Frontal cortex (tissue), 3 donors: ENCODE measurements at regions not wholly inside any gene's neighbourhood (a gene's known extent, or its start where the extent isn't known, plus 50 kb on each side); places are given as distances from the start of the nearest gene placed in this dataset.
"Not testable (repeated sequence)": the region's sequence is repeated elsewhere in the genome, so short reads cannot be mapped to it uniquely, and the experiment has no call there.

Experiments used
- DNase-seq, 2 donors: peaks; one replicate each; pipeline ENCODE4 v3.0.0; 2012; ENCODE audit warnings: low spot score in 2 of 2
- FAIRE-seq: peaks from 2 replicates; lab custom pipeline; 2012; peaks lifted over from hg19 to GRCh38; lab: Jason Lieb, UNC
- donor health status: control.
- donor health status: control.
- donor health status: control.

DNA sequence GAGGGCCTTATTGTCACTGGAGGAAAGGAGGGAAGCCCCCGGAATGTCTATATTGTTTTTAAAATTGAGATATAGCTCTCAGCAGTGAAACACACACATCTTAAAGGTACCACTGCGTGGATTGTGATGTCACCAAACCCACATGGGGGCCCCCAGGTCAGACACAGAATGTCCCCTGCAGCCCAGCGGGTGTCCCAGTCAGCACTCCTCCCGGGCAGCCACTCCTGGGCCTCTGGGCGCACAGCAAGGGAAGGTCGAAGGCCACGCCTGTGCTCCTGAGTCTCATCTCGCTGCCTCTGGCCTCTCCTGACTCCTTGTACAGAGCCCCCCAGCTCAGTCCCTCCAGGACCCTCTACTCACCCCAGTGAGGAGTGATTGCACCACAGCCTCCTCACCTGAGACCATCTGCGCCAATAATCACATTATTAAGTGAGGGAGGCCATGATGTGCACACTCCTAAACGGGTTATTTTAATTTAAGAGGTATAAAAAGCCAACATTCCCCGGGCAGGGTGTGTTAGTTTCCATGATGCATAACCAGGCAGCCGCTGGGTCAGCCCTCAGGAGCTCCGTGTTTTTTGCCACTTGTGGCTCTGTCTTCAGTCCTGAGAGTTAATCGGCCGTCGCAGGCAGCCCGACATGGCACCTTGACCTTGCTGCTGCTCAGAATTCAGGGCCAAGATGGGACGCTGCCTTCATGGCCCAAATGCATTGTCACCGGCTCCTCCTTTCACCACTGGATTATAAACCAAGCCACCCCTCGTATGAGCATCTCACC, 1089.3 kb downstream of the BRD1 start:
- no peak for DNase-seq
- no peak for FAIRE-seq

DNA sequence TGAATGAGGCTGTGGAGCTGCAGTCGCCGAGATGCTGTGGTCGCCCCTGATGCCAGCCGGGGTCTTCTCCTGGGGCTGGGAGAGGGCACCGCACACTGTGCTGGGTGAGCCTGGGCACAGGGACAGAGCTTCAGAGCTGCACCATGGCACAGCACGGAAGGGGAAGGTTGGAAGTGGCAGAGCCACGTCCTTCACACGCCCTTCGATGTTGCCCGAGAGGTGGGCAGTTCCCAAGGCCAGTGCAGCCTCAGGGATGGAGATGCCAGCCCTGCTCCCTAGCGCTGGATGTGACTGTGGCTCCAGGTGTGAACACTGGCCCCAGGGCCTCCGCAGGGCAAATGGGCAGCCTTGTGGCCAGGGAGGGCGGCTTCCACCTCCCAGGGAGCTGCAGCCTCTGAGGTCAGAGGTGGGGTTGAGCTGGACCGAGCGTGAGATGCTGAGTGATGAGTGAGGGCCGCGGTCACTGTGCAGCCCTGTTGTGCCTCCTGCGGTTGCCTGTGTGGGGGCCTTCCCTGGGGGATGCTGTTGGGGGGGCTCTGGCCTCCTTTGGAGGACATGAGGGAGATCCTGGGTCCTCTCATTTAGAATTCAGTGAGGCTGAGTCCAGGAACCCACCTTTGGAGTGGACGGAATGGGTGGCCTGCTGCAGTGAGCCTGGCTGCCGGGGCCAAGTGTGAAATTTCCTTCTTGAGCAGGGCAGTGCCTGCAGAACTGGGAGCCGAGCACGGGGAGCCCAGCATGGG, 1090.0 kb downstream of the BRD1 start:
- FAIRE-seq (no peak), DNase-seq (no peak)

DNA sequence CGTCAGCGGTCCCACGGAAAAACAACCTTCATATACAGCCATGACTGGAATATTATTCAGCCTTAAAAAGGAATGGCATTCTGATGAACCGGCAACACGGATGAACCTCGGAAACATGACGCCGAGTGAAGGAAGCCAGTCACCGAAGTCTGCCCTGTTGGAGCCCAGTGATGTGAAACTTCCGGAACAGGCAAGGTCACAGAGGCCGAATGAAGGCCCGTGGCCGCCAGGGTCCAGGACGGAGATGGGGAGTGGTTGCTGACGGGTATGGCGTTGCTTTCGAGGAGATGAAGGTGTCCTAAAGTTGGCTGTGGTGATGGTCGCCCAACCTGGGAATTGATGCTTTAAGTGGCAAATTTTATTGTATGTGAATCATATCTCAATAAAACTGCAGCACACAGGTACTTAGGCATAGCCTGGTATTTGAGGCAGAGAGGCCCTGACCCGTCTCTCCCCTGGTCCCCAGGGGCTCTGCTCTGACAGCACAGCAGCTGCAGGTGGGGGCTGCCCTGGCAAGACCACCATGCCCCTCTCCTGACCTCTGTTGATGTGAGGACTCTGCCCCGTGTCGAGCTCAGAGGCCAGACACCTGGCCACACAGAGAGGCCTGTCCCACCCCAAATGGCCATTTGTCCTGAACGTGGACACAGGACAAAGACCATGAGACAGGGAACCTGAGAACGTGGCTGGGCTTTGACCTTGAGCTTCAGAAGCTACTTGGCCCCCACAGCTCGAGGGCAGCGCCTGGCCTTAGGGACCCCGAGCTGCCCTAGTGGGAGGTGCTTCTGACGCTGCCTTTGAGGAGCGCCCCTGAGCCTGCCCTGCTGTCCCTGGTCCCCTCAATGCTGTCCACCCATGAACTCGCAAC, 1090.8 kb downstream of the BRD1 start:
- DNase-seq (no peak), FAIRE-seq (no peak)

DNA sequence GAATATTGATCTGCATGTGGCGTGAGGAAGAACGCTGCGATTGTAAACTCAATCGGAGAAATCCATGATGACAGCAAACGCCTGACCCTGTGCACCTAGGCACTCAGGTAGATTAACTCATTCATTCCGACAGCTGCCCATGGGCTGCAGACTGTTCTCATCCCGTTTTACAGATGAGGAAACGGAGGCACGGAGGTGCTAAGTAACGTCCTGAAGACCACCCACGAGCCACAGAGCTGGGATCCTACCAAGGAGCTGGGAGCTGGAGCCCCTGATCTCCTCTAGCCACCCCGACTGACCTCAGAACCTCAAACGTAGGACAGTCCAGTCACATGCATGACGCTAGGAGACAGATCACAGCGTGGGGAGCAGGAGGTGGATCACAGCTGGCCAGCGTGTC, 1092.7 kb downstream of the BRD1 start:
- DNase-seq (no peak), FAIRE-seq (no peak)

DNA sequence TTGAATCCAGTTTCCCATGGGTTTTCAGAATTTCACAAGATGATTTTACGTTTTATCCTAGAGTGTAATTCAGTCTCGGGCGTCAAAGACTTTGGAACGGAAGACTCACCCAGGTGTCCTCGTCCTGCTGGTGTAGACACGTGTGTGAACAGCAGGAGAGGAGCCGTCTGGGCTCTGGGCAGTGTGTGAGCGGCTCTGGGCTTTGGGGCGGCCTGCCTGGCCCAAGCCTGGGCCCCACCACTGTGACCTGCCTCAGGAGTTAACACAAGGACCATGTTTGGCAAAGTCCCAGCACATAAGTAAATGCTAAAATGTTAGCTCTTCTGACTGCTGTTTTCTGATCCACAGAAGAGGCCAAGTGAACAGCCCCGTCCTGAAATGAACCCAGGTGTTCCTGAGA, 1093.3 kb downstream of the BRD1 start:
- DNase-seq (no peak), FAIRE-seq (no peak)

DNA sequence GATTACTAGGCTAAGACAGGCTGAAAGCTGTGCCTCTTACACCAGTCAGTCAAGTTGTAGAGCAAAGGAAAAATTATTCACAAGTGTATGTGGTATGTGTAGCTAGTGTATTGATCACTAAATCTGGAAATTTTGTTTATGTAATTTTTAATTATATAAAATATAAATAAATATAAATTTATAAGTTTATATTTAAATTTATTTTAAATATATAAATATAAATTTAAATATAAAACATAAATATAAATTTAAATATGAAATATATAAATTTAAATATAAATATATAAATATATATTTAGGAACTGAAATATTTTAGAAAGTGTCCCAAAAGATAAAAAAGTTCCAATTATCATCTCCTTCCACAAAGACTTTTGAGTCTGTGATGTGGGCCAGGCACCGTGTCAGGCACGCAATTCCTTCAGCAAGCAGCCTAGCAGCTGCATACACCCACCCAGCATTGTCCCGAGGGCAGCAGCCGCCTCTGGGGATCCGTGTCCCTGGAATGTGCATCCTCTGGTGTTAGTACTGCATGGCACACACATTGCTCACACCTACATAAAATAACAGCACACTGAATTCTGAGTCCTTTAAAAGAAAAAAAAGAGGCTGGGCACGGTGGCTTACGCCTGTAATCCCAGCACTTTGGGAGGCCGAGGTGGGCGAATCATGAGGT, 1098.0 kb downstream of the BRD1 start:
- FAIRE-seq (no peak), DNase-seq (no peak)

DNA sequence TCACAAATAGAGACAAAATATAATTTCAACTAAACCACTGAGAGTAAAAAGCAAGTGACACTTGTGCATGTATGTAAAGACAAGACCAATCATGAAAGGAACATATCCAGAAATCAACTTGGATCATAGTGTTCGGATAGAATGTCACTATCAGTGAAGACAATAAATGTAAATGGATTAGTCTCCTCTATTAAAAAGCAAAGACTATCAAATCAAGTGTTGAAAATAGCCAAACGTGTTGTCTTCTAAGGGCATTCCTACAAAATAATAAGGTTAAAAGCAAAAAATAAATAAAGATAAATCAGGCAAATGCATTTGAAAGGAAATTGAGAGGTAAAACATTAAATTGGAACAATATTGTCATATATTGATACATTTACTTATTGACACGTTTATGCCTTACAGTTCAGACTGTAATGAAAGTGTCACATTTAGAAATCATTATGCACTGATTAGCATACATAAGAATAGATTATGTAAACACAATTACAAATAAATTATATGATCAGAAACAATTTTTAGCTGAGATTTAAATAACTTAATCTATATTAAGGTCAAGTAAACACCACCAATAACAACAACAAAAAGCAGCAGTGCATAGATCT, 1100.1 kb downstream of the BRD1 start:
- FAIRE-seq = peak; percentile 13
- DNase-seq = no peak

DNA sequence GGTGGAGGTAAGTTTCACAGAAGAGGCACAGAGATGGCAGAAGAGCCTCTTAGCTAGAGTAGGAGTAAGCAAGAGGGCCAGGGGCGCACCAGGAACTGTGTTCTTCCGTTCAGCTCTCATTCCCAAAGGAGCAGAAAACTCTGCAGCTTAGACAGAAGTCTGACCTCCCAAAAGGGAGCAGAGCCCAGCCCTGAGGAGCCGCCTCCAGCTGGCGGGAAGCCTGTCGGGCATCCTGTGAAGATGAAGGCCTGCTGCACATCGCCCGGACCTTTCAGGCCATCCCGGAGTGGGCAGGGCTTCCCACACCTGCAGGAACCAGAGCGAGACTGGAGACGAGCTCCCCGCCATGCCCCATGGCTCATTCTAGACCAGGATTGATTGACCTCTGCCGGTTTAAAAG, 1102.8 kb downstream of the BRD1 start:
- no peak for DNase-seq
- no peak for FAIRE-seq

DNA sequence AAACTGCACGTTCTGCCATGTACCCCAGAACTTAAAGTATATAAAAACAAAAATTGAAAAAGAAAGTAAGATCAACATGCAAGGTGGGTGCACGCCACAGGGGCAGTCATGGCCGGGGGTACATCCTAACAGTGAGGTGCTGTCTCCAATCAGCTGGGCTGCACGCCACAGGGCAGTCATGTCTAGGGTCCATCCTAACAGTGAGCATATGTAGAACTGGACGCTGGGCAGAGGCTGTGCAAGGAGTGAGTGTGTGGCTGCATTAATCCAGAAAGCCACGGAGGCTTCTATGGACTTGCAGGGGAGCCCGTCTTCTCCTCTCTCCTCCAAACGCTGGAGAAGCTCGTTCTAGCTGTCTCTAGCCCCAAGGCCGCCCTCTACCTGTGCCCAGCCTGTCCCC, 1105.0 kb downstream of the BRD1 start:
- DNase-seq = no peak
- no peak for FAIRE-seq

DNA sequence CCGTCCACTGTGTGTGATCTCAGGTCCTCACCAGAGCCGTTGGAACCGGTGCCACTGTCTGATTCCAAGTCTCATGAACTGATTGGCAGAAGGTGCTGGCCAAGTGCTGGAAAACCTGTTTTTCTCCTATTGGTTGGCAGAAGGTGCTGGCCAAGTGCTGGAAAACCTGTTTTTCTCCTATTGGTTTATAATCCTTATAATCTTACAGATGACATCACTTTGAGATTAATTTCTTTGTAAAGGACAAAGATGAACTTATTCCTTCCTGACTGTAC, 1106.3 kb downstream of the BRD1 start:
- DNase-seq (no peak), FAIRE-seq (no peak)

DNA sequence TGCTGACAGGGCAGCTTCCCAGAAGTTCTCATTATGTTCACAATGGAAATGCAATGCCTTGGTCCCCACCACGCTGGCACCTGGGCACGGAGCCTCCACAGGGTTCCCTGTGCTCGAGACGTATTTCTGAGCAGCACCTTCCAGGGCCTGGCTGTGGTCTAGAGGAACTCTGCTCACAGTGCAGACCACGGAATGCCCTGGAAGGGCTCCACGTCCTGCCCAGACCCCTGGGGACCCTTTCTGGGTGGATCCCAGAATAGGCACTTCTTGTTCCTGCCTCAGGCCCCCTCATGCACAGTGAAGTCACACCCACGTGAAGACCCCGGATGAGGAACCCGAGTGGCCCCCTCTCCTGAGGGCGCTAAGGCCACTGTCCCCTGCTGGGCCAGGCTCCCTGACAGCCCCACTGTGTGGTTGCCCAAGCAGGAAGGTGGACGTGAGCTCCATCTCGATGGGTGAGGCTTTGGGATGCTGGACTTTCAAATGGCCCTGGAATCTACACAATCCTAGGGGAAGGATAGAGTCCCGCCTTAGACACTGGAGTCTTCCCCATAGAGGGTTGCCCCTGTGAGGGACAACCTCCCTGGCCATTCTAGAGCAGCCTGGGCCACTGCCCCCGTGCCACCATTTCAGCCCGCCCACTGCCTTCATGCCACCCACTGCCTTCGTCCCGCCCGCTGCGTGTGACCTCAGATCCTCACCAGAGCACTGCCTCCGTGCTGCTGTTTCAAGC, 1106.8 kb downstream of the BRD1 start:
- DNase-seq = no peak
- no peak for FAIRE-seq

DNA sequence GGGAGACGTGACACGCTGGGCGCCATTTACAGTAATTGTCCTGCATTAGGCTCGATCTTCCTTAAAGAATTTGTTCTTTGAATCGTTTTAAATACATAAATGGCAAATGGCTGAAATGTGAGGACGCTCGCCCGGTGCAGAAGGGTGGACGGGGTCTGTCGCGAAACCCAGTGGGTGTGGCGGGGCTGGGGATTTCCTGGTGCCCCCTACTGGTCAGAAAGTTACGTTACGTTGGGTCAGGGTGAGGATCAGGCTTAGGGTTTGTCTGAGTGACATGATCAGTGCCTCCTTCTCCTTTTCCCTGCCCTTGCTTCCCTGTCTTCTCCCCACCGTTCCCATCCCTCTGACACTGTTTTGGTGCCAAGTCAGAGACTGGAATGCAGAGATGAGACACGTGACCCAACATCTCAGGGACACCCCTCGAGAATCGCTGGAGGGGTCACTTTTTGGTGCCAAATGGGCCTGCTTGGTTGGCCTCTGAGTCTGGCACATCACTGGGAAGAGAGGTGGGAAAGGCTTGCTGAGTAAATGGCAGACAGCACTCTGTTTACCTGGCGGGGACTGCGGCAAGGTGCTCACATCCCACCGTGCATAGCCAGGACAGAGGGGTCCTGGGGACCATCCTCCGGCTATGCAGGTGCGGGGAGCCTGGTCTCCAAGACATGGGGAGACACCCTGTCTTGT, 1107.6 kb downstream of the BRD1 start:
- no peak for DNase-seq

DNA sequence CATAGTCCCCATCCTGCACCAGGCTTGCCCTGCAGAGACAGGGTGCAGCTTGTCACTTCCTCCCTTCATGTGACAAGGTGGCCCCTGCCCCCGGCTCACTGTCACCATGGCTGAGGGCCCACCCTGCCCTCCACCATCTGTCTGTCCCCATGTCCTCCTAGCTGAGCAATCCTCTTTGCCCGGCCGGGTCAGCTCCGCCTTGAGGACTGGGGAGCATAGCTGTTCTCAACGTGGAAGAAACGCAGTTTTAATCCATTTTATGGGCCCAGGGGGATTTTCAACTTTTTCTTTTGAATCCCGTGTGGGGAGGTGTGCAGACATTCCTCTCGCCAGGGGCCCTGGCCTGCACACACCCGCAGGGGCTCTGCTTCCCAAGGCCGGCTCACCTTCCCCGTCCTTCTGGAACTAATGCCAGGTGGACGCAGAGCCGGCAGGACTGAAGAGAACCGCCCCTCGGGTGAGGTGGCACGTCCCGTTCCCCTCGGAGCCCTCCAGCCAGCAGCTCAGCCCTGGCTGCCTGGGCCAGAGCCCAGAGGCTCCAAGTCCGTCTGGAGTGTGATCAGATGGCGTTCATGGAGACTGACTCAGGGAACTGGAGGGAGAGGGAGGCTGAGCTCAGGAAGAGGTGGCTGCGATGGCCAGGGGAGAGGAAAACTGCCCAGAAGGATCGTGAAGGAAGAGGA, 1108.7 kb downstream of the BRD1 start:
- DNase-seq (no peak), FAIRE-seq (no peak)

More for the DNA sequence above, 1107.6 kb downstream of the BRD1 start:
- FAIRE-seq = no peak

DNA sequence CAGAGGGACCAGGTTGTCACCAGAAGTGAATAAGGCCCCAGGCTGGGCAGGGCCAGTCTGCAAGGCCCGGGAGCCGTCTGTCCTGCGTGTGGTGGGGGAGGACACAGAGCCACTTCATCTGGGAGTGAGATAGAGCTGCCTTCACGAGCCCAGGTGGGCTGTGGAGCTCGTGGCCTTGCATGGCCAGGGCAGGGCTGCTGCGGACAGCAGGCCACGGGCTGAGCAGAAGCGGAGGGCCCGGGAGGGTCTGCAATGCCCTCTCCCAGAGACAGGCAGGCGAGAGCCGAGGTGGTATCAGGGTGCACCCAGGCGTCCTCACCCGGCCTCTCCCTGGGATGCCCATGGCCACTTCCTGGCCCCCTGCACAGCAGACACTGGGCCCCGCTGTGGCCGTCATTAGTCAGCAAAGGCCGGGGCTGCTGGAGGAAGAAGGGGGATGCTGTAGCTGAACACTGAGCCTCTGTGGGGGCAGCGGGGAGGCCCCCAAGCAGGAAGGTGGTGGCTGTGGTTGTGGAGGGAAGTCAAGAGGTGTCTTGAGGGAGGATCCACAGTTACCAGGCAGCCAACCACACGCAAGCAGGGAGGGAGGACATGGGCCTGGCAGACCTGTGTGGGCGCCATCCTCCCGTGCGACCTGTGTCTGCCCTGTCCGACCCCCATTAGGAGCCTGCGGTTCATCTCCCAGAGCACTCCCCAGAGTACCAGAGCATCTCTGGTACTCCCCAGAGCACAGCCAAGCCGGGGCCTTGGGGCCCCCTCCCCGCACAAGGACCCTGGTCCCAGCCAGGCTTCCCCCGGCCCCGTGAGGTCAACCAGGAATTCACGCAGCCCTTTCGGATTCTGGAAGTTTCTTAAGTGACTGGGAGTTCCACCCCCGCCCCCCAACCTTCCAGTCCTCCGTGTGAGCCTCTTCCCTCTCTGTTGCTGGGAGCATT, 1109.5 kb downstream of the BRD1 start:
- DNase-seq (no peak), FAIRE-seq (no peak)

DNA sequence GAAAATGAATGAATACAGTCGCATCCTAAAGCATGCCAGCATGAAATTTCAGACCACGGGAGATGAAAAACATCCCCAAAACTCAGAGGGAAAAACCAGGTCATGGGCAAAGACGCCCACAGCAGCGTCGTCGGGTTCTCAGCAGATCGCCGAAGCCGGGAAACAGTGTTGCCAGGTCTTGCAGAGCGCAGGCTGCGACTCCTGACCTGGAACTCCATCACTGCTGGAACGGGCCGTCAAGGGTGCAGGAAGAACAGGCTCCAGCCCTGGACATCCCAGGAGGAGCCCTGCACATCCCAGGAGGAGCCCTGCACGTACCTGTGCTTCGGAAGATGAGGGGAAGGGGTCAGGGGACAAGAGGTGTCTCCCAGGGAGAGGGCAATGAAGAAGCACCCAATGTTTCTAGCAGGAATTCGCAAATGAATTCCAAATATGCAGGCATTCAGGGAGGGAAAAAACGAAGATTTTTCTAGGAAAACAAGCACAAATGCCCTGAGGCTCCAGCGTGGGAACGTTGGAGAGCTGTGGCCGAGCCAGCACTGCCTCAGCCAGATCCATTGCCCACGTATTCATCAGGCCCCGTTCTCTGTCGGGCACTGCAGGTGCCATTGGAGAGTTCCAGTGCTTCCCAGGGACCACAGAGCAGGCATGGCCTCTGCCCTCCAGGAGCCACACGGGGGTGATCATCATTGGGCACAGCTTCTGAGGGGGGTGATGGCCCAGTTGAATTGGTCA, 1110.4 kb downstream of the BRD1 start:
- no peak for FAIRE-seq
- DNase-seq = no peak

DNA sequence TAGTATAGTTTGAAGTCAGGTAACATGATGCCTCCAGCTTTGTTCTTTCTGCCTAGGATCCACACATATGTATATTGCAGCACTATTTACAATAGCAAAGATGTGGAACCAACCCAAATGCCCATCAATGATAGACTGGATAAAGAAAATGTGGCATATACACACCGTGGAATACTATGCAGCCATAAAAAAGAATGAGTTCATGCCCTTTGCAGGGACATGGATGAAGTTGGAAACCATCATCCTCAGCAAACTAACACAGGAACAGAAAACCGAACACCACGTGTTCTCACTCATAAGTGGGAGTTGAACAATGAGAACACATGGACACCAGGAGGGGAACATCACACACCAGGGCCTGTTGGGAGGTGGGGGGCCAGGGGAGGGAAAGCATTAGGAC, 1111.5 kb downstream of the BRD1 start:
- FAIRE-seq, DNase-seq: not testable (repeated sequence)
